Left renal cortex interstitium (tissue), 4 donors: ENCODE measurements at regions not wholly inside any gene's neighbourhood (a gene's known extent, or its start where the extent isn't known, plus 50 kb on each side); places are given as distances from the start of the nearest gene placed in this dataset.
A peak's percentile ranks its signal among the peaks of the same experiment; 100 is the strongest.

Experiments used
- DNase-seq, 4 donors: peaks; one replicate each; pipeline ENCODE4 v3.0.0-alpha.2; 2013; ENCODE audit warnings: low read depth in 4 of 4, low spot score in 2 of 4, missing footprints in 1 of 4

DNA sequence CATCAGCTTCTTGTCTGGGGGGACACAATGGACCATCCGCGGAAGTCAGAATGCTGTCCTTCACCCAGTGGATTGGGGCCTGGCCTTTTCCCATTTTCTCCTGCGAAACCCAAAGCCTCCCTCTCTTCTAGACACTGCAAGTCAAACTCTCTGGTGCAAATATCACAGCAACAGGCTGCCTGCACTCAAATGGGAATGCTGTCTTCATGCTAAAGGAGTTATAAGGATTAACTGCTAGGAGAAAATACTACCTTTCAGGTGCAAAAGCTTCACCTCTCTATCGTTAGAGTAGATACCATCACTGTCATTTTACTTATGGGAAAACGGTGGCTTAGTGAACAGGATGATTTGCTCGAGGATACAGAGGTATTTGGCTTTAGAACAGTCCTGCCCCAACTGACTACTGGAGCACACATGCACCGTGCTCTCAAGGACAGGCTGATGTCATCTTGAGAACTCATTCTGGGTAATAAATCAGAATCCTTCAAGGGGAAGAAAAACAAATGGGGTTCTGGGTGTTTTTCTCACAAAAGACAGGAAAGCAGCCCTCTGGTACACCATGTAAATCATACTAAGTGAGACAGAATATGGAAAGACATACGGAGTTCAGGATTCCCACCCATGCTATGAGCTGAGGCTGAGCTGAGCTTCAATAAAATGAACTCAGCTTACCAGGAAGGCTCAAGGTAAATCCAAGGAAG lies 100.9 kb downstream of the SAMD9 start:
- DNase-seq = no peak

DNA sequence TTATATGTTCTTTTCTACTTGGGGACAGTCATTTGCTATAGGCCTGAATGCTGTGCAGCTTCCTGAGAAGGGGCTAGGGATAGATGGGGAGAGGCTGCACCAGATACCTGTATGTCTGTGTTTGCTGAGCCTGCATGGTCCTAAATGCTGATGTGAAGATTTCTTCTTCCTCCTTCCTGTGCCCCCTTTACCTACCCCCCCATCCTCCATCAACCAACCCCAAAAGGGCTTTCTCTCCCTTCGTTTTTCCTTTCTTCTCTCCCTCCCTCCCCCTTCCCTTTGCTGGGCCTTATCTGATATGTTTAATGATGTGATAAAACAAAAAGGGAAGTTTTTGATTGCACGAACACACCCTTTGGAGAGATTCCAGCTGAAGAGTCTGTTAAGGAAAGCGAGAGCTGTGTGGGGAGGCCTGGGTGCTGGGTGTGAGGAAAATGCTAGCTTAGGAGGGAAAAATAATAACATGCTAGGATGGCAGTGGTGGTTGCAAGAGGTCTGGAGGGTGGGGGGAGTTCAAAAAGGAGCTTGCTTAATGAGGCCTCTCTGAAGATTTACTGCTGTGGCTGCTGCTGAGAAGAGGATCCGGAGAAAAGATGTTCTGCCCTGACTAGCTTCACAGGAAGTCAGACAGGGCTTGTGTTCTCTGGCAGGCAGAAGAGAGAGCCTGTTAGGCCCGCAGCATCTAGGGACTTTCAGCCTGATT lies 101.8 kb downstream of the SAMD9 start:
- DNase-seq = peak; percentile 46 to 70 (median 64)

DNA sequence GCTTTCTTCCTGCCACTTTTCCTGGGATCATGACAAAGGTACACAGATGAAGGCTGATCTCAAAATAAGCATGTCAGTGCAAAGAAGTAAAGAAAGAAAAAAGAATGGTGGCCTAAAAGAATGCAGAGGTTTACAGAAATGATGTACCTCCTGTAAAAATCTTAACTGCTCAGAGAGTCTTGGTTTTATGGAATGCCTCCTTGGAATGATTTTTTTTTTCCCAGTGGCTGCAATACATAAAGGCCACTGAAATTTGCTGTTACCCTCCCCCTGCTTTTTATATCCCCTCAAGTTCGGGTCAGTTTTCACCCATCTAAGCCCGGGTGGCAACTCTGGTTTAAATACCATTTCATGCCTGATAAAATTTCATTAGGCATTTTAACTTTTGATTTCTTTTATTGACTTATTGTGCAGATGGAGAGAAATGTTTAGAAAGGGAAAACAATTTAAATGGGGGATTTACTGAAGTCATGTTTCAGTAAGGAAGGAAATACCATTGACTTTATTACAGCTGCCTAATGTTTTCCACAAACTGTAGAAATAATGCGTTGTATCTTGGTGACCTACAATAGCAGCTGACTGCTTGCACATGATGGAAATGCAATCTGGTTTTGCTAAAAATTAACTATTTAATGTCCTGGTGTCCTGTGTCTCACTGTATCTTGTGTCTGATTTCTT lies 102.5 kb downstream of the SAMD9 start:
- DNase-seq = peak; percentile 18 to 68 (median 36)

DNA sequence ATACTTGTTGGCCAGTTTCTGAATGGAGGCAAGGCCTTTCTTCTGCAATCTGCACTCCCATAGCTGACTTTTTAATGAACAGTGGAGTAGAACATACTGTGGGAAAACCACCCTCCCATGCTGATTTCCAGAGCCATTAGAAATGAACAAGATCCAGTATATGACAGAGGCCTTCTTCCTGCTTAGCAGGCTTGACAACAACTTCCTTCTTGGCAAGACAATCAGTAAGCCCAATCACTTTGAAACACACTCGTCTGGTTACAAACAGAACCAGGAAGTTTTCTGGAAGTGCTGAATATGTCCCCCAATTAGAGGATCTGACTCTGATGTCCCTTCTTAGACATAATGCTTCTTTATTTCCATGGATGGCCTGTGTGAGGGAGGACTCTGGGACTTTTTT lies 103.4 kb downstream of the SAMD9 start:
- no peak for DNase-seq

DNA sequence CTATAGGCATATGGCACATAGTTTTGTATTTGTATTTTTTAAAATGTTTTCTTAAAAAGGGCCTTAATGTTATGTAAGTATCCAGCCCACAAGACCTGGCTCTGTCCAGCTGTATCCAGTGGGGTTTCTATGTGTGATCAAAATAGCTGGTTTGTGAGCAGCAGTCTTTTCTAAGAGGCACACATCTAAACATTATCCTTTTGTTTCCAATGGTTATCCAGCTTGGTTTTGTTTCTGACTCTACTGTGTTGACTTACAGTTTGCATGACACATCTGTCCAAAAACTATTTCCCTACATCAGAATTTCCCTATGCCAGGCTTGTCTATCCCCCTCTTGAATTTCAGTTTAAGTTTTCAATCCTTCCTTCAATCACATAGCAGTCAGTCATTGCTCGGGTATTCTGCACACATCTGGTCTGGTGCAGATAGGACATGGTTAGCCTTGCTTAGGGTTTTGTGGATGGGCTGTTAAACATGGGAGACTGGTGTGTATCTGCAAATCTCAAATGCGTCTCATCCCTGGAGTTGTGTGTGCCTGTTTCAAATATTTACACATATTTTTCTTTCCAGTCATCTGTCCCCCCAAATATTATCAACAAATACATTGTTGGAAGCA lies 104.2 kb downstream of the SAMD9 start:
- no peak for DNase-seq

DNA sequence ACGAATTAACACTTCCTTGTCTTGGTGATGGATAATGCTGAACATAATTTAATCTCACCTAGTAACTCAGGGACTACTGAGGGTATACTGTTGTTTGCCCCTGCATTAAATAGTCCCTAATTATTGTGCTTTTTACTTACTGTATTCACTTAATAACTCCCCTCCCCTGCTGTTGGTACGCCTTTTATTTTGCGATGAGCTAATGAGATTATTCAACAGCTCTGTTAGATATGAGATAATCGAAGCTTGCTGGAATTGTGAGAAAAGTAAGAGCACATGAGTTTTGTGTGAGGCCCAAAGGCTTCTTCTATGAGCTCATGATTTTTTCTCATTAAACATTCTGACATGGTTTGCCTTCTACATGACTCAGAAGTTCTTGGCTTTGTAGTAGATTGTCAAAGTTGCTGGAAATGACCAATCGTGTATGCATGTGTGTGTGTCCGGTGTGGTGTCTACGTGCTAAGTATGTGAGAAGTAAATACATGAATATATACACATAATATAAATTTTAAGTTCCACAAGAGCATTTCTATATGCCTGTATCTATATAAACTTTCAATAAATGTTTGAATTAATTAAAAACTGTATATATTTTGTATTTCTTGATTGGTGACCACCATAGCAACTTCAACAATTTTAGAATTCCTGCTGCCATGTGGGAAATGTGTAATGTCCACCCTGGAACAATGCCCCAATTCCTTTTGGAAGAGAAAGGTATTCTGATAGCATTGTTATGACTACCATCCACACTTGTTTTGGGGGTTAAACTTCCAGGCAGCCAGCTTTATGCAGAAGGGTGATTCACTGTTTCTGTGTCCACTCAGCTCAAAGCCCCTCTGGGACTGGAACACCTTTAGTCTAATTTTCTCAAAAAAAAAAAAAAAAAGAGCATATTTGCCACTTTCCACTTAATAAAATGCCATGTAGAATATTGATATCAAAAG lies 106.2 kb downstream of the SAMD9 start:
- DNase-seq = no peak

DNA sequence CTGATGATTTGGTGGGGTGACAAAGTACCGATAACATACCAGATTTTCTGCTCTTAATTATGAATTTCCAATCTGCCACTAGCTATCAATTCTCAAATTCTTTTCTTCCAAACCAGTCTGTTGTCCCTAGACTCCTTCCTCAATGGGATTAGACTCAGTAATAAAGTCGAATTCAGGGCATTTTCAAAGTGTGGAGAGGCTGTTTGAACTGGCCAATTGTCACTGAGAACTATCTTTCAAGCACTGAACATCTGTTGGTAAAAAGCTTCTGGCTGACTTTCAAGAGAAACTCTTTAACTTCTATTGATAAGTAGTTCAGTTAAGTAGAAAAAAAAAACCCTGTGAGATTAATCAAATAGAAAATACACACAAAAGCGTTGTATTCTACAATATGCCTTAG lies 108.9 kb downstream of the SAMD9 start:
- no peak for DNase-seq

DNA sequence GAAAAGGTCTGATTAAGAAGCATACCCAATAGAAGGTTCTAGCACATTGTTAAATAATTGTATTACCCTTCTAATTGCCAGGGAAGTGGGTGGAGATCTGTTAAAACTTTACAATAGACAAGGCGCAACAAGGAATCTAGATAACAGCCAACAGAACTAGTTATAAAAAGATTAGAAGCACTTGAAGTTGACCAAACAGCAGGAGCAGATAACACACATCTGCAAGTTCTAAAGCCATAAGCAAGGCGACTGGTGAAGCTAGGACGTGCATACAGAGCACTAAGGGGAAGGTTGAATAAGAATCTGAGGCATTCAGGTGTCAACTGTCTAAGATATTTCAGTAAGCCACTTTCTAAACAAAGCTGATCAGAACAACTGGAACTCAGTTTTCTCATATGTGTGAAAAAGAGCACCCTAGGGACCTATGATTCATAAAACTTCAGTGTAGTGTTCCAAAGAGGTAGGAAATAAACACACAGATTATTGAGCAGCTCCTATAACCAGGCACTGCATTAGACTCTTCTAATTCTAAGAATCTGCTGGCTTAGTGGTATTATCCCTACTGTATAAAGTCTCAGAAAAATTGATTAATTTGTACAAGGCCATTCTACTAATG lies 111.2 kb downstream of the SAMD9 start:
- no peak for DNase-seq

DNA sequence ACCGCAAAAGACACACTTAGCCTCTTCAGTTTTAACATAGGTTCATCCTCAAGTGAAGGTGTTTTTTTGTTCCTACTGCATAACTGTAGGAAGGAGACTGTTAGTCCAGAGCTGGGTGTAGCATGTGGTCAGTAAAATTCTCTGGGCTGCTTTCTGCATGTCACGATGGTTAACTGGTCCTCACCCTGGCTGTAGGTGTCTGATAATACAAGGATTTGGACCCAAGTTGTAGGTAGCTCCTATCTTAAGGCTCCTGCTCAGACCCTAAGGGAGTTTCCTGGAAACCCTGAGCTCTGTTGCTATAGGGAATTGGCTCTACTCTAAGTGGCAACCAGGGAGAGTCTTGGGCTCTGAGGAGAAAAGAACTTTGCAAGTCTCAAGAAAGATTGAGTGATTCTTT lies 112.9 kb downstream of the SAMD9 start:
- DNase-seq = no peak

DNA sequence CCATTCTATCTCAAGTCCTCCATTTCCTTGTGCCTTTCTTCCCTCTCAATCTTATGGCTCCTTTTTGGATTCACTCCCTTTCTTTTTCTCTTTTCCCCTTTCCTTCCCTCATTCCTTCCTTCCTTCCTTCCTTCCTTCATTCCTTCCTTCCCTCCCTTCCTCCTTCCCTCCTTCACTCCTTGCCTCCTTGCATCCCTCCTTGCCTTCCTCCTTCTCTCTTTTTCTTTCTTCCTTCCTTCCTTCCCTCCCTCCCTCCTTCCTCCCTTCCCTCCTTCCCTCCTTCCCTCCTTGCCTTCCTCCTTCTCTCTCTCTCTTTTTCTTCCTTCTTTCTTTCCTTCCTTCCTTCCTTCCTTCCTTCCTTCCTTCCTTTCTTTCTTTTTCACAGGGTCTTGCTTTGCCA lies 120.1 kb downstream of the SAMD9 start:
- DNase-seq = no peak

DNA sequence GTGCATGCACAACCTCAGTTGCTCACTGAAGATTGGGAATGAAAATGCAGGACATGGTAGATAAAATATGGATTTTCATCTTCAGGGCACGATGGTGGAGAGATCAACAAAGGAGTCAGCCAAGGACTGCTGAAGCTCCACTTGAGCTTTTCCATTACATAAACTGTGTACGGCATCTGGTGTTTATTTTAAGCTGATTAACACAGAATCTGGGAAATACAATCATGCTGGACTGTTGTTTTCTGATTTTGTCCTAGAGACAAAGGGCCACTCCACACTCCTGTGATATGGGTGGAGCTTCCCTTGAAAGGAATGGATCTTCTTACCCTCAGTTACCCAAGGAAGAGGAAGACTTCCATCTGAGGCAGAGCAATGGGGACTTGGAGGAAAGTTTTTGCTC lies 120.6 kb downstream of the SAMD9 start:
- no peak for DNase-seq

DNA sequence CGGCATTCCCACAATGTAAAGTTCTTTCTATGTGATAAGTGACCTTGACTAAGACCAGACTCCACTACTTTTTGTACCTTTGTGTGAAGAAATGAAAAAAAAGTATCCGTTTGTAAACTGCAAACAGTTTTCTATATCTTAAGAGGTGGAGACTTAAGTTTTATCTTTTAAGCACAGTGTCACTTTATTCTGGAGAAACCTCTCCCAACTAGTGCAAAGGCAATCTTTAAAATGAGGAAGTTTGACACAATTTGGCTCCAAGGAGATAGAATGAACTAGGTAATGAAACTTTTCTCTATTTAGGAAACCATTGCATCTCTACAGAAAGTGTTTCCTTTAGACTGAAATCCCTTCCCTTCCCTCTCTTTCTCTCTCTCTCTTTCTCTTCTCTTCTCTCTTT lies 122.9 kb downstream of the SAMD9 start:
- DNase-seq = no peak

DNA sequence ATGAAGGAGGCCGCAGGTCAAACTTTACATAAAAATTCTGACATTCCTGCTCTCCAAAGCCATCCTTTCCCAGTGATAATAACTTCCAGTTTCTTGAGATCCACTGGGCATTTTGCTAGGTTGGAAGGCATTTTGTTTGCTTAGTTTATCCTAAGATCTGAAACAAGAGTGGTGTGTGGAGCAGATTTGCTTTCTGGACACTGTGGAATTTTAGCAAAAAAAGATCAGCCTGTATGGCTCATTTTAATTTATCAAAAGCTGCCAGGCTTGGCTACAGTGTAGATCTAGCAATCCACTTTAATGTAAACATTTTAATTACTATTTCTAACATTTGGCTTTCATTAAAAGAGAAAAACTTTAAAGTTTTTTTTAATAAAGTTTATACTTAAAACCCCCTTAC lies 124.8 kb downstream of the SAMD9 start:
- no peak for DNase-seq

DNA sequence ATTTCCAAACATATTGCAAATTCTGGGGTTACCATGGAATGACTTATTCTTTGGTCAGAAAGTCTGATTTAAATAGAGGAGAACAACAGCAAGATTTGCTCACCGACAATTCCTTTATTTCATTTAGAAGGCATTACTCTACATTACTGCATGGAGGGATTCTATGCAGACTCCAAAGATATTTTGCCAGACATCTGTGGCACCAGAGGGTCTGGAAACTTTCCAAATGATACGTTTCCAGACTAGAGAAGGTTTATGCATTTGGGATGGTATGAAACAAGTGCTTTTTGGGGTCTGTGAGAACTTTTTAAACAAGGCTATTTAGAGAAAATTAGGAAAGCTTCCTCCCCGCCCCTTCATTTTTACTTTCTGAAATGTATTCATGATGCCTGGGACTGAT lies 125.3 kb downstream of the SAMD9 start:
- DNase-seq = no peak

DNA sequence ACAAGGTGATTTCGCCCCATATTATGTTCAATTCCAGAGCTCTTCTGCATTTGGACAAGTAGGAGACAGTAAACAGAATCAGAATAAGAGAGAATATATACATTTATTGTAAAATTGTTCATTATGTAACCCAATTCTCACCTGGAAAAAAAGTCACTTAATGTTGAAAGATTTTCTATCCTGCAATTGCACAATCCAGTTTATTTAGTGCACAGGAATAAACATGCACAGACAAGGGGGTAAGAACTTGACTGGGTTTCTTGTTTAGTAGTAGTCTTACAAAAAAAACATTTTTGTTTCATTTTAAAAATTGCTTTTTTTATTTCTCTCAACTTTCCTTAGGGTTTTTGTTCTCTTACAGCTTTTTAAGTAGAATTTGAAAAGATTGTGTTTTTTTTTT lies 126.6 kb downstream of the SAMD9 start:
- DNase-seq = no peak

DNA sequence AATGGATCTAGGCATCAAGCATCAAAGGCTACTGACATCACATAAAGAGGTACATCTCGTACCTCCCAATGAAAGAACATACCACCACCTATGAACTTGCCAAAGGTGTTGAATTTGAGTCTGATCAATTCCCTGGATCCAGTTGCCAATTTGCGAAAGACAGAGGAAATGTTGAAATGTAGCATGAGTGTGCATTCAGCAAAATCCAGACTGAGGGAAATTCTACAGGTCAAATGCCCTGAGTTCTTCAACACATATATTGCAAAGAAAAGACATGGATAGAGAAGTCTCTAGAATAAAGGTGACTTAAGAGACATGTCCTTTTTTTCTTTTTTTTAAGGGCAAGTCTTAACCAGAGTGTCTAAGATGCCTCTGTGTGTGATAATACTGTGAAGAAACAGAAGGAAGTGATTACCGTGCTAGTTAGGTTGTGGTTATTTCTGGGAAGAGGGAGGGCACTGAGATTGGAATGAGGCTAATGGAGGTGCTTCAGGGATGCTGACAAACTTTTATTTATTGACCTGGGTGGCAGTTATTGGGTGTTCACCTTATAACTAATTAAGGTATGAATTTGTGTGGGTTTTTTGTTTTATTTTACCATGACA lies 128.7 kb downstream of the SAMD9 start:
- DNase-seq = no peak

DNA sequence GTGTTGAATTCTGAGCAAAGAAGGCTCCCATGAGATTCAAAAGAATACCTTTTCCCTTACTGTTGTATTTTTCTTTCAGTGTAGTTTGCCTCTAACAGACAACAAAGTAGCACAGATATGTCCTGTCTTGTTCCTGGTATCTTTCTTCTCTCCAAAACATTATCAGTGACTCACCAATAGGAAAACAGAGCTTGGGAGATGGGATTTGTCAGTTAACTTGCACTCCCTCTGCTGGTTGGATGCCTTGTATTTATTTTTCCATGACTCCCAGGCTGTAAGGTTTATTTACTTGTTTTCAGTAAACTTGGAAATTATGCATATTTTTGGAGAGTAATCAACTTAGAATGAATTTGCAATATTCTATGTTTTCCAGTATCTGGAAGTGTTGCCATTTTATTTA lies 129.7 kb downstream of the SAMD9 start:
- peak in 2 of 4 donors; percentile 4 to 10 for DNase-seq

DNA sequence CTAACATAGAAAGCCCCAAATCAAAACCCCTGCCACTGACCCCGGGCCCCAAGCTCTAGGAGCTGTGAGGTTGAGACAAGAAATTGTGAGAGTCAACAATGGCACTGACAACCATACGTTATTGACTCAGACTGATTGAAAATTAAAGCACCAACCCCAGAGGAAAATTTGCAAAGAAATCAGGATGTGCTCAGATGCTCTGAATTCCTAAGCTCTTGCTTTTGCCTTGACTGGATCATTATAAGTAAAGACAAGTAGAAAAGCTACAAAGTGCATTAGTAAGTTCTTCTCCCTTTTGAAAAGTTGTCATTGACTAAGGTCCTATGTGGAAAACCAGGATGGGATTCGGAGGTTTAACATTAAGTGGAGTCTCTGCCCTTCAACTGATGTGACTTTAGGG lies 130.2 kb downstream of the SAMD9 start:
- DNase-seq = no peak

DNA sequence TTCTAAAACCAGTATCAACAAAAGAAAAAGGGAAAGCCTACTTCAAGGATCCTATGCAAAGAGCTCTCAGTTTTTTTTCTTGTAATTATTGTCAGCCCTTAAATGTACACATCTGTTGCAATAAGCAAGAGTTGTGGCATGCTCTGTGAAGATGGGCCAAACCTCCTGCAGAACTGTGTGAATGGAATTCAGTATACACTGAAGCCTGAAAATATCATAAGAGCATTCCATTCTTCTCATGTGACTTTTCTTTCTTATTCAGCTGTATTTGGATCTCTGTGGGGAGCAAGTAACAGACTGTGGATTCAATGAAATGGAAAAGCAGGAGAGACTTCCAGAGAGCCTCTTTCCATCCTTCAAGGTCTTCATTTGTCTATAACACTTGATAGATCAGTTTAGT lies 130.7 kb downstream of the SAMD9 start:
- no peak for DNase-seq

DNA sequence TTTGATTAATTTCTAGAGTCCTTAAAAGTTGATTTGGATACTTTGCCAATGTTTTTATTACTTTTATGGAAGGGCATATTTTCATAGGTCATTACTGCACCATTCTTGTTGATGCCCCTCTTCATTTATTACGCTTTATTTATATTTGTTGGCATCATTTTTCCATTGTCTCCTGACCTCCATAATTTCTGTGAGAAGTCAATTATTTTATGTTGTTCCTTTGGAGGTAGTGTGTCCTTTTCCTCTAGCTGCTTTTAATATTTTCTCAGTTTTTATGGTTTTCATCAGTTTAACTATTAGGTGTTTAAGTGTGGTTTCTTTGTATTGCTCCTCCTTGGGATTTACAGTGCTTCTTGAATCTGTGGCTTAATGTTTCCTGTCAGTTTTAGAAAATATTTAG lies 134.9 kb downstream of the SAMD9 start:
- DNase-seq = no peak
